ENCODE measurements at regions not wholly inside any gene's neighbourhood (a gene's known extent, or its start where the extent isn't known, plus 50 kb on each side); places are given as distances from the start of the nearest gene placed in this dataset.

- TF ChIP-seq ZFX (CRISPR knock-in tag; IDR thresholded peaks at IDR 0.05): no peak
- no peak for TF ChIP-seq POLR2A (conservative IDR thresholded peaks at IDR 0.05)
- no peak for TF ChIP-seq TARDBP (IDR thresholded peaks at IDR 0.05)
These were observed 647.0 kb upstream of the AADAT start for GRCh38 chr4:170736710-170737109.

All from K562 (cell line).